ENCODE measurements at regions not wholly inside any gene's neighbourhood (a gene's known extent, or its start where the extent isn't known, plus 50 kb on each side); places are given as distances from the start of the nearest gene placed in this dataset.
"Not testable (repeated sequence)": the region's sequence is repeated elsewhere in the genome, so short reads cannot be mapped to it uniquely, and the experiment has no call there.

DNA sequence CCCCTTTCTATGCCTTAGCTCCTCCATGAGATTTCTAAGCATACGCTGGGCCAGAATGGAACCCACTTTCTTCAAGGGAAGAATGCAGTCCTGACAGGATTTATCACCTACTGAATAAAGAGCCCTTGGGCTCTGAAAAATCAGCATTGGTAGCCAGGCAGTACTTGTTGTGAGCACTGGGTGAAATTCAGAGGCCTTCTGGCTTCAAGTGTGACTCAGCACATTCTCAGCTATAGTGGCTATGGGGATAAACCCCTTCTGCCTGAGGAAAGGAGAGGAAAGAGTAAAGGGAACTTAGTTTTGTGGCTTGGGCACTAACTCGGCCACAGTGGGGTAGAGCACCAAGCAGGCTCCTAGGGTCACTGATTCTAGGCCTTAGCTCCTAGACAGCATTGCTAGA is 574.8 kb downstream of the JRKL start:
- no peak overlapping the region for H3K4me3 Mint-ChIP-seq
- H3K27me3 Mint-ChIP-seq, result no peaks in the 10 kb centered on the region
- ChIA-PET CTCF (no interaction called here), POLR2A (no interaction called here)
- no peak for DNase-seq
- no peaks in the 10 kb centered on the region for H3K36me3 Mint-ChIP-seq
- H3K4me1 Mint-ChIP-seq (ENCODE audit: low read depth), result no peaks in the 10 kb centered on the region
- intact Hi-C loops (cut with micrococcal nuclease), result no loop called here
- peaks cover 2% of the 10 kb centered on the region for H3K9me3 Mint-ChIP-seq
- H3K27ac Mint-ChIP-seq, result no peak overlapping the region

DNA sequence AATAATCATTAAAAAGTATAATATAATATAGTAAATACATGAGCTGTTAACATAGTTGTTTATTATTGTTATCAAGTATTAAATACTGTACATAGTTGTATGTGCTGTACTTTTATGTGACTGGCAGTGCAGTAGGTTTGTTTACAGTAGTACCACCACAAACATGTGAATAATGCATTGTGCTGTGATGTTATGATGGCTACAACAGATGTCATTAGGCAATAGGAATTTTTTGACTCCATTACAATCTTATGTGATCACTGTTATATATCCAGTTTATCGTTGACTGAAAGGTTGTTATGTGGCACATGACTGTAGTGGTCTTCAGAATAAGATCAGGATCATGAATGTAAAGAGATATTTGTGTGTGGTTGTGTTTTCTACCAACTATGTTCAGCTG is 577.8 kb downstream of the JRKL start:
- Mint-ChIP-seq H3K4me1 (ENCODE audit: low read depth) (no peaks in the 10 kb centered on the region), H3K36me3 (no peaks in the 10 kb centered on the region), H3K27me3 (no peaks in the 10 kb centered on the region), H3K4me3 (no peak overlapping the region), H3K9me3 (peaks cover 4% of the 10 kb centered on the region), H3K27ac (no peak overlapping the region)
- no peak for DNase-seq
- intact Hi-C loops (cut with micrococcal nuclease), result no loop called here
- POLR2A ChIA-PET, result no interaction called here
- CTCF ChIA-PET, result no interaction called here

DNA sequence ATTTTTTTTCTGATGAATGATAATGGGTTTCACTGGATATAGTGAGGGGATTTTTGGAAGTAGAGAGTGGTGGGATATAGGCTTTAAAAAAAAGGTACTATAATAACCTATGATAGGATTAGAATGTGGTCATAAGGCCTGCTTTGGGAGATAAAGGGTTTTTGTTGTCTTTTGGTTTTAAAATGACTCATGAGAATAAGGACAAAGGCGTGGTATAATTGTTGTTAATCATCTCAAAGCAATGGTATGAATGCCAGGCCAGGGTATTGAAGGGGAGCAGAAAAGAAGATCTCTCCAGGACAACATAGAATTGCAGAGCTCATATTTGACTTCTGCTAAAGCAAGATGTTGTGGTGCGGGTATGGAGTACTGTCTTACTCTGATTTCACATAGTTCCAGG is 579.4 kb downstream of the JRKL start:
- intact Hi-C loops (cut with micrococcal nuclease), result no loop called here
- POLR2A ChIA-PET, result no interaction called here
- no peak for DNase-seq
- Mint-ChIP-seq H3K4me3 (no peak overlapping the region), H3K27ac (no peak overlapping the region), H3K4me1 (ENCODE audit: low read depth) (no peaks in the 10 kb centered on the region), H3K27me3 (no peaks in the 10 kb centered on the region), H3K9me3 (peaks cover 5% of the 10 kb centered on the region), H3K36me3 (no peaks in the 10 kb centered on the region)
- CTCF ChIA-PET, result no interaction called here

GRCh38 chr11:96978751-96979150 is 588.9 kb downstream of the JRKL start:
- ChIA-PET CTCF (no interaction called here), POLR2A (no interaction called here)
- intact Hi-C loops (cut with micrococcal nuclease), result no loop called here

DNA sequence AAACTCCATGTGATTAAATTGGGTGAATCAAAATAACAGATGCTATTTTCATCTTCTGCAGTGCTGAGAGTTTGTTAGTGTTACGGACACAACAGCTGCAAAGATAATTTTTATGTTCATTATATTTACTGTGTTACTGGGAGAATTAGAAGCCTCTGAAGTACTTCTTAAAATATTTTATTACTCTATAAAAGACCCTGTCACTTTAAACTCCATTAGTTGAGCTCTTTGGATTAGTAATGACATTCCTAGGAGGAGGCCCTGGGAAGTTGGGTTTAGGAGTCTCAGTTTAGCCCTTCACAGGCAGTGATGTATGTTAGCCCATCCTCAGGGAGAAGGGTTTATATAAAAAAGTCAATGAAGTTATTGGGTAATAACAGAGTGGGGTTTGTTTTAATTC is 596.7 kb downstream of the JRKL start:
- Mint-ChIP-seq H3K36me3 (no peaks in the 10 kb centered on the region), H3K4me3 (no peak overlapping the region), H3K4me1 (ENCODE audit: low read depth) (no peaks in the 10 kb centered on the region), H3K9me3 (peaks cover 5% of the 10 kb centered on the region), H3K27ac (no peak overlapping the region), H3K27me3 (no peaks in the 10 kb centered on the region)
- intact Hi-C loops (cut with micrococcal nuclease), result no loop called here
- no peak for DNase-seq
- POLR2A ChIA-PET, result no interaction called here
- CTCF ChIA-PET, result no interaction called here

More at GRCh38 chr11:96978751-96979150, 588.9 kb downstream of the JRKL start:
- H3K4me3 Mint-ChIP-seq, result no peak overlapping the region
- peaks cover 9% of the 10 kb centered on the region for H3K9me3 Mint-ChIP-seq
- no peaks in the 10 kb centered on the region for H3K27me3 Mint-ChIP-seq
- H3K36me3 Mint-ChIP-seq, result no peaks in the 10 kb centered on the region
- H3K27ac Mint-ChIP-seq, result no peak overlapping the region
- H3K4me1 Mint-ChIP-seq (ENCODE audit: low read depth), result no peaks in the 10 kb centered on the region
- no peak for DNase-seq

- H3K9me3 Mint-ChIP-seq, result peaks cover 5% of the 10 kb centered on the region
- H3K27me3 Mint-ChIP-seq, result no peaks in the 10 kb centered on the region
- no peaks in the 10 kb centered on the region for H3K36me3 Mint-ChIP-seq
- H3K4me1 Mint-ChIP-seq (ENCODE audit: low read depth), result no peaks in the 10 kb centered on the region
- H3K27ac Mint-ChIP-seq, result no peak overlapping the region
- DNase-seq, result no peak
- POLR2A ChIA-PET, result no interaction called here
- intact Hi-C loops (cut with micrococcal nuclease), result no loop called here
- H3K4me3 Mint-ChIP-seq, result no peak overlapping the region
- CTCF ChIA-PET, result no interaction called here
Measured at GRCh38 chr11:96990914-96991313, 601.1 kb downstream of the JRKL start.

GRCh38 chr11:97000481-97000880 is 610.7 kb downstream of the JRKL start:
- no peaks in the 10 kb centered on the region for H3K27me3 Mint-ChIP-seq
- no peaks in the 10 kb centered on the region for H3K4me1 Mint-ChIP-seq (ENCODE audit: low read depth)
- H3K27ac Mint-ChIP-seq, result no peak overlapping the region
- intact Hi-C loops (cut with micrococcal nuclease), result no loop called here
- no peak for DNase-seq
- ChIA-PET CTCF (no interaction called here), POLR2A (no interaction called here)
- no peak overlapping the region for H3K4me3 Mint-ChIP-seq
- H3K36me3 Mint-ChIP-seq, result no peaks in the 10 kb centered on the region
- H3K9me3 Mint-ChIP-seq, result no peaks in the 10 kb centered on the region

DNA sequence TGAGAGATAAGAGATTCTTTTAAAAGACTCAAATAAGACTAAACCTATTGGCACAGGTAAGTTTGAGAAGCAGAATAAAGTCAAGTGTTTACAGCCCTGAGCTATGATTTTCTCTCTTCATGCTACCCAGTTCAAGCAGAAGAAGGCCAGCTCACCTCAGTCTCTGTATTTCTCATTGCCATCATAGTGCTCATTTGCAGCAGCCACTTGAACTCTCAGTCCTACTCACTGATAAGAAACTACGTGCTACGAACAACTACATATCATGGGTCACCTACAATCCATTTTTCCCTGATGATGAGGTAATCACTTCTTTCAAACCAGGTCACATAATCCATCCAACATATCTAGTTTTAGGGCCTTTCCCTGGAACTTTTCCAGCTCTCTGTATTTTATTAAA is 617.5 kb downstream of the JRKL start:
- Mint-ChIP-seq H3K4me1 (ENCODE audit: low read depth) (no peaks in the 10 kb centered on the region), H3K36me3 (no peaks in the 10 kb centered on the region), H3K27me3 (no peaks in the 10 kb centered on the region), H3K9me3 (no peaks in the 10 kb centered on the region), H3K27ac (no peak overlapping the region), H3K4me3 (no peak overlapping the region)
- no peak for DNase-seq
- ChIA-PET POLR2A (interaction anchor here (0.5 kb wide), 1 partner anchor 9 kb away, joined by 3 read pairs; no protein-coding TSS in a partner anchor), CTCF (no interaction called here)
- intact Hi-C loops (cut with micrococcal nuclease), result no loop called here

GRCh38 chr11:97009613-97010012 is 619.8 kb downstream of the JRKL start:
- Mint-ChIP-seq H3K27me3 (no peaks in the 10 kb centered on the region), H3K36me3 (no peaks in the 10 kb centered on the region), H3K4me3 (no peak overlapping the region), H3K27ac (no peak overlapping the region), H3K4me1 (ENCODE audit: low read depth) (no peaks in the 10 kb centered on the region), H3K9me3 (peaks cover 2% of the 10 kb centered on the region)
- ChIA-PET POLR2A (no interaction called here), CTCF (interaction anchor here (0.6 kb wide), 1 partner anchor 84 kb away, joined by 3 read pairs; no protein-coding TSS in a partner anchor)
- no peak for DNase-seq
- intact Hi-C loops (cut with micrococcal nuclease), result no loop called here

DNA sequence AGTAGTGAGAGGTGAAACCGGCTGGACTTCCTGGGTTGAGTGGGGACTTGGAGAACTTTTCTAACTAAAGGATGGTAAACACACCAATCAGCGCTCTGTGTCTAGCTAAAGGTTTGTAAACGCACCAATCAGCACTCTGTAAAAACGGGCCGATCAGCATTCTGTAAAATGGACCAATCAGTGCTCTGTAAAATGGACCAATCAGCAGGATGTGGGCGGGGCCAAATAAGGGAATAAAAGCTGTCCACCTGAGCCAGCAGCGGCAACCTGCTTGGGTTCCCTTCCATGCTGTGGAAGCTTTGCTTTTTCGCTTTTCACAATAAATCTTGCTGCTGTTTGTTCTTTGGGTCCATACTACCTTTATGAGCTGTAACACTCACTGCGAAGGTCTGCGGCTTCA is 621.2 kb downstream of the JRKL start:
- CTCF ChIA-PET, result not testable (repeated sequence)

DNA sequence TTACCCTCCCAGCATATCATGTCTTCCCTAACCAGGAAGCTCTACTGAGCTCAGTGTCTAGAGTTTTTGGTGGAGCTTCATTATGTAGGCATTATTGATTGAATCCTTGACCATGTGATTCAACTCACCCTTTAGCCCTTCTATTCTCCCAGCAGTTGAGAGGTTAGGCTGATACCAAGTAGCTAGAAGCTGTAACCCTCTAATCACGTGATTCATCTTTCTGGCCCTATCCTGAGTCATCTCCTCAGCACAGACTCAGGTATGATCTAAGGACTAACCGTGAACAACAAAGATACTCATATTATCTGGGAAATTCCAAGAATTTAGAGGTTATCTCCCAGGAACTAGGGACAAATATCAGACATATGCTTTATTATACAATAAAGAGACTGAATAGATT is 625.5 kb downstream of the JRKL start:
- H3K27me3 Mint-ChIP-seq, result no peaks in the 10 kb centered on the region
- POLR2A ChIA-PET, result no interaction called here
- H3K36me3 Mint-ChIP-seq, result no peaks in the 10 kb centered on the region
- DNase-seq, result no peak
- H3K27ac Mint-ChIP-seq, result no peak overlapping the region
- intact Hi-C loops (cut with micrococcal nuclease), result no loop called here
- H3K4me3 Mint-ChIP-seq, result no peak overlapping the region
- H3K4me1 Mint-ChIP-seq (ENCODE audit: low read depth), result no peaks in the 10 kb centered on the region
- H3K9me3 Mint-ChIP-seq, result peaks cover 7% of the 10 kb centered on the region
- CTCF ChIA-PET, result no interaction called here

More for the DNA sequence above, 621.2 kb downstream of the JRKL start:
- H3K27me3 Mint-ChIP-seq; H3K4me3 Mint-ChIP-seq; DNase-seq; H3K27ac Mint-ChIP-seq; intact Hi-C loops (cut with micrococcal nuclease); H3K4me1 Mint-ChIP-seq (ENCODE audit: low read depth); POLR2A ChIA-PET; H3K36me3 Mint-ChIP-seq; H3K9me3 Mint-ChIP-seq: not testable (repeated sequence)

DNA sequence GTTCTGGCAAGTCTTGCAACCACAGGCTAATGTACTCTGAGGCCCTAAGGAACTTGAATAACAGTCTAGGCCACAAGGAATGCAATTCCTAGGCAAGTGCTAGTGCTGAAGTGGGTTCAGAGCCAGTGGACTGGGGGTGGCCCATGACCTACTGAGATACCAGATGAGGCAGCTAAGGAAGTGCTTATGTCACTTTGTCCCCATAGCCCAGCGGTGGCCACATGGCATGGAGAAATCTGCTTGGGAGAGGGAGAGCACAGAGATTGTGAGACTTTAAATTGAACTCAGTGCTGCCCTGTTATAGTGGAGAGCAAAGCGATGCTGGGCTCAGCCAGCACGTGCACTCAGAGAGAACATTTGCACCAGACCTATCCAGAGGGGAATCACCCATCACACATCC is 629.5 kb downstream of the JRKL start:
- POLR2A ChIA-PET, result no interaction called here
- H3K27me3 Mint-ChIP-seq, result no peaks in the 10 kb centered on the region
- no peak overlapping the region for H3K27ac Mint-ChIP-seq
- CTCF ChIA-PET, result no interaction called here
- peaks cover 13% of the 10 kb centered on the region for H3K9me3 Mint-ChIP-seq
- intact Hi-C loops (cut with micrococcal nuclease), result no loop called here
- no peak overlapping the region for H3K4me3 Mint-ChIP-seq
- no peaks in the 10 kb centered on the region for H3K36me3 Mint-ChIP-seq
- no peaks in the 10 kb centered on the region for H3K4me1 Mint-ChIP-seq (ENCODE audit: low read depth)
- DNase-seq, result no peak

GRCh38 chr11:97019754-97020153 is 629.9 kb downstream of the JRKL start:
- Mint-ChIP-seq H3K27ac (no peak overlapping the region), H3K36me3 (no peaks in the 10 kb centered on the region), H3K4me3 (no peak overlapping the region), H3K4me1 (ENCODE audit: low read depth) (no peaks in the 10 kb centered on the region), H3K27me3 (no peaks in the 10 kb centered on the region), H3K9me3 (peaks cover 9% of the 10 kb centered on the region)
- intact Hi-C loops (cut with micrococcal nuclease), result no loop called here
- ChIA-PET CTCF (no interaction called here), POLR2A (no interaction called here)
- DNase-seq, result no peak

GRCh38 chr11:97022955-97023354 is 633.1 kb downstream of the JRKL start:
- DNase-seq, result no peak
- Mint-ChIP-seq H3K36me3 (no peaks in the 10 kb centered on the region), H3K27me3 (no peaks in the 10 kb centered on the region), H3K27ac (no peak overlapping the region), H3K9me3 (peaks cover 10% of the 10 kb centered on the region), H3K4me1 (ENCODE audit: low read depth) (no peaks in the 10 kb centered on the region), H3K4me3 (no peak overlapping the region)
- intact Hi-C loops (cut with micrococcal nuclease), result no loop called here
- CTCF ChIA-PET, result no interaction called here
- POLR2A ChIA-PET, result no interaction called here

All from activated CD4-positive, alpha-beta memory T cell treated with anti-CD3 and anti-CD28 coated beads for 36 hours (primary cell).